Neuronal stem cell (in vitro differentiated cells): ENCODE measurements at regions not wholly inside any gene's neighbourhood (a gene's known extent, or its start where the extent isn't known, plus 50 kb on each side); places are given as distances from the start of the nearest gene placed in this dataset.

Experiments
- DNase-seq: peaks from one replicate; pipeline ENCODE4 v3.0.0-alpha.2; 2013; ENCODE audit warnings: low spot score
- H2AFZ ChIP-seq: one replicate; pipeline ENCODE4 v1.6.1; 2013; ENCODE audit warnings: mild to moderate bottlenecking, low read length, inconsistent platforms
- H2AK5ac ChIP-seq: 2 replicates; pipeline ENCODE4 v1.6.1; 2013; ENCODE audit warnings: low read depth, mild to moderate bottlenecking, inconsistent platforms, low read length, moderate library complexity, mixed read lengths
- H2BK120ac ChIP-seq: 2 replicates; pipeline ENCODE4 v1.6.1; 2013; ENCODE audit warnings: low read depth, mild to moderate bottlenecking, inconsistent platforms, low read length, moderate library complexity, mixed read lengths
- H2BK12ac ChIP-seq: one replicate; pipeline ENCODE4 v1.6.1; 2013; ENCODE audit warnings: low read length, inconsistent platforms
- H2BK15ac ChIP-seq: 2 replicates; pipeline ENCODE4 v1.6.1; 2013; ENCODE audit warnings: mild to moderate bottlenecking, low read length, inconsistent platforms, mixed read lengths
- H2BK5ac ChIP-seq: one replicate; pipeline ENCODE4 v1.6.1; 2013; ENCODE audit warnings: inconsistent platforms, mild to moderate bottlenecking, low read length, moderate library complexity
- H3K14ac ChIP-seq: one replicate; pipeline ENCODE4 v1.6.1; 2013; ENCODE audit warnings: low read length, inconsistent platforms
- H3K18ac ChIP-seq: 2 replicates; pipeline ENCODE4 v1.6.1; 2013; ENCODE audit warnings: low read length, inconsistent platforms
- H3K23ac ChIP-seq: 2 replicates; pipeline ENCODE4 v1.6.1; 2013; ENCODE audit warnings: low read depth, mild to moderate bottlenecking, mixed read lengths, low read length, inconsistent platforms; ENCODE audit not compliant: poor library complexity
- H3K27ac ChIP-seq: replicated peaks from 3 replicates; pipeline ENCODE4 v1.5.1; 2013; ENCODE audit warnings: low read length, inconsistent platforms
- H3K27me3 ChIP-seq, 3 experiments: 2 replicates each; pipeline ENCODE4 v1.6.1; 2013; ENCODE audit warnings: low read length in 3 of 3, mild to moderate bottlenecking in 2 of 3, inconsistent platforms in 1 of 3, low read depth in 1 of 3, mixed read lengths in 1 of 3, moderate library complexity in 1 of 3; ENCODE audit not compliant: control insufficient read depth in 3 of 3, insufficient read depth in 3 of 3
- H3K36me3 ChIP-seq, 2 donors: replicated peaks in 1 of 2; 2 replicates each; pipeline ENCODE4 v1.6.1; 2013; ENCODE audit warnings: low read length in 2 of 2; ENCODE audit not compliant: control insufficient read depth in 2 of 2, insufficient read depth in 2 of 2
- H3K4ac ChIP-seq: 2 replicates; pipeline ENCODE4 v1.6.1; 2013; ENCODE audit warnings: inconsistent platforms, mild to moderate bottlenecking, low read length, moderate library complexity
- H3K4me1 ChIP-seq, 2 donors: 1 replicate in 1 of 2; 2 replicates in 1 of 2; pipeline ENCODE4 v1.6.1; 2013; ENCODE audit warnings: low read length in 2 of 2, low read depth in 1 of 2; ENCODE audit not compliant: control insufficient read depth in 2 of 2, insufficient read depth in 1 of 2
- H3K4me2 ChIP-seq: one replicate; pipeline ENCODE4 v1.6.1; 2013; ENCODE audit warnings: mild to moderate bottlenecking, low read length, inconsistent platforms; ENCODE audit not compliant: insufficient read depth, poor library complexity, severe bottlenecking
- H3K4me3 ChIP-seq, 2 donors: 2 replicates each; pipeline ENCODE4 v1.5.1; 2013; ENCODE audit warnings: low read length in 2 of 2, mild to moderate bottlenecking in 2 of 2, inconsistent platforms in 1 of 2, moderate library complexity in 1 of 2
- H3K79me1 ChIP-seq: one replicate; pipeline ENCODE4 v1.6.1; 2013; ENCODE audit warnings: low read depth, mild to moderate bottlenecking, inconsistent platforms, low read length, moderate library complexity
- H3K9ac ChIP-seq: one replicate; pipeline ENCODE4 v1.6.1; 2013; ENCODE audit warnings: mild to moderate bottlenecking, low read depth, low read length, inconsistent platforms; ENCODE audit not compliant: poor library complexity
- H3K9me3 ChIP-seq, 2 donors: replicated peaks in 1 of 2; 2 replicates each; pipeline versions ENCODE3 to v1.6.1; 2013; ENCODE audit warnings: low read length in 2 of 2, mild to moderate bottlenecking in 2 of 2, inconsistent platforms in 1 of 2, low read depth in 1 of 2, mixed read lengths in 1 of 2, moderate library complexity in 1 of 2; ENCODE audit not compliant: control insufficient read depth in 2 of 2, insufficient read depth in 1 of 2
- H4K8ac ChIP-seq: one replicate; pipeline ENCODE4 v1.6.1; 2013; ENCODE audit warnings: low read depth, mild to moderate bottlenecking, inconsistent platforms, low read length, moderate library complexity
- H4K91ac ChIP-seq: one replicate; pipeline ENCODE4 v1.6.1; 2013; ENCODE audit warnings: low read length, low read depth, mild to moderate bottlenecking, inconsistent platforms; ENCODE audit not compliant: poor library complexity
- WGBS, 2 donors: extraction: QIAGEN DNeasy Blood & Tissue Kit; methylation state at CpG; one replicate each; pipeline ENCODE4 v1.1.7; 2013; ENCODE audit warnings: missing lambda C conversion rate in 2 of 2, mixed read lengths in 1 of 2; ENCODE audit not compliant: insufficient read length in 2 of 2, insufficient replicate concordance in 1 of 2; ENCODE audit errors: extremely low coverage in 2 of 2; 5-methylcytosine and 5-hydroxymethylcytosine counted together

GRCh38 chr6:145208474-145208873, 526.8 kb downstream of the EPM2A start:
- no peak overlapping the region for H4K91ac ChIP-seq
- H3K4ac ChIP-seq = no peak overlapping the region
- no peaks in the 10 kb centered on the region for H3K36me3 ChIP-seq
- no peak overlapping the region for H2BK5ac ChIP-seq
- peaks cover 3% of the 10 kb centered on the region for H3K79me1 ChIP-seq
- no peak overlapping the region for H3K23ac ChIP-seq
- H2AK5ac ChIP-seq = no peak overlapping the region
- no peak for DNase-seq
- H3K9ac ChIP-seq = no peak overlapping the region
- no peak overlapping the region for H3K18ac ChIP-seq
- no CpG with 5 or more reads among the region's 1 CpG for WGBS, 2 donors
- no peak overlapping the region for H2BK120ac ChIP-seq
- no peak overlapping the region for H3K14ac ChIP-seq
- no peaks in the 10 kb centered on the region for H3K9me3 ChIP-seq
- no peak overlapping the region for H2AFZ ChIP-seq
- no peak overlapping the region for H2BK15ac ChIP-seq
- H4K8ac ChIP-seq = no peak overlapping the region
- H3K4me2 ChIP-seq = no peak overlapping the region
- H3K4me3 ChIP-seq = no peak overlapping the region
- H3K4me1 ChIP-seq = no peaks in the 10 kb centered on the region
- no peaks in the 10 kb centered on the region for H3K27me3 ChIP-seq
- no peak overlapping the region for H3K27ac ChIP-seq
- no peak overlapping the region for H2BK12ac ChIP-seq

GRCh38 chr6:145209272-145209671, 526.0 kb downstream of the EPM2A start:
- Histone ChIP-seq H2BK5ac (no peak overlapping the region), H3K27ac (no peak overlapping the region), H3K14ac (no peak overlapping the region), H3K27me3 (no peaks in the 10 kb centered on the region), H3K4me2 (no peak overlapping the region), H2AK5ac (no peak overlapping the region), H4K8ac (no peak overlapping the region), H2BK12ac (no peak overlapping the region), H3K23ac (no peak overlapping the region), H2AFZ (no peak overlapping the region), H2BK15ac (no peak overlapping the region), H3K36me3 (no peaks in the 10 kb centered on the region), H3K9me3 (no peaks in the 10 kb centered on the region), H3K18ac (no peak overlapping the region), H2BK120ac (no peak overlapping the region), H3K79me1 (peaks cover 3% of the 10 kb centered on the region), H3K4me3 (no peak overlapping the region), H3K9ac (no peak overlapping the region), H3K4ac (no peak overlapping the region), H4K91ac (no peak overlapping the region), H3K4me1 (no peaks in the 10 kb centered on the region)
- no CpG with 5 or more reads among the region's 2 CpGs for WGBS, 2 donors
- DNase-seq = no peak

- Histone ChIP-seq H4K8ac (no peak overlapping the region), H3K79me1 (peaks cover 3% of the 10 kb centered on the region), H2BK120ac (no peak overlapping the region), H2BK15ac (no peak overlapping the region), H3K9me3 (no peaks in the 10 kb centered on the region), H2BK5ac (no peak overlapping the region), H3K27me3 (no peaks in the 10 kb centered on the region), H2BK12ac (no peak overlapping the region), H2AFZ (no peak overlapping the region), H3K36me3 (no peaks in the 10 kb centered on the region), H3K4me1 (no peaks in the 10 kb centered on the region), H2AK5ac (no peak overlapping the region), H3K4me2 (no peak overlapping the region), H3K4ac (no peak overlapping the region), H3K23ac (no peak overlapping the region), H4K91ac (no peak overlapping the region), H3K9ac (no peak overlapping the region), H3K14ac (no peak overlapping the region), H3K4me3 (no peak overlapping the region), H3K27ac (no peak overlapping the region), H3K18ac (no peak overlapping the region)
- DNase-seq = no peak
Observed at GRCh38 chr6:145212813-145213212, 522.5 kb downstream of the EPM2A start.

- no peaks in the 10 kb centered on the region for H3K27me3 ChIP-seq
- no peaks in the 10 kb centered on the region for H3K9me3 ChIP-seq
- no peak overlapping the region for H2BK15ac ChIP-seq
- peak overlapping the region; percentile 54 for H2AFZ ChIP-seq
- H3K4me3 ChIP-seq = no peak overlapping the region
- H3K79me1 ChIP-seq = peaks cover 3% of the 10 kb centered on the region
- no peak overlapping the region for H2BK5ac ChIP-seq
- H3K23ac ChIP-seq = no peak overlapping the region
- H3K4ac ChIP-seq = no peak overlapping the region
- H2AK5ac ChIP-seq = no peak overlapping the region
- H3K9ac ChIP-seq = no peak overlapping the region
- H3K4me2 ChIP-seq = no peak overlapping the region
- H4K8ac ChIP-seq = no peak overlapping the region
- H3K4me1 ChIP-seq = no peaks in the 10 kb centered on the region
- H2BK120ac ChIP-seq = no peak overlapping the region
- H2BK12ac ChIP-seq = no peak overlapping the region
- no peak for DNase-seq
- no peaks in the 10 kb centered on the region for H3K36me3 ChIP-seq
- no peak overlapping the region for H3K14ac ChIP-seq
- WGBS, 2 donors = no CpG with 5 or more reads among the region's 3 CpGs
- no peak overlapping the region for H3K18ac ChIP-seq
- no peak overlapping the region for H4K91ac ChIP-seq
- no peak overlapping the region for H3K27ac ChIP-seq
Observed at GRCh38 chr6:145213614-145214013, 521.7 kb downstream of the EPM2A start.
